ENCODE measurements at regions not wholly inside any gene's neighbourhood (a gene's known extent, or its start where the extent isn't known, plus 50 kb on each side); places are given as distances from the start of the nearest gene placed in this dataset.

GRCh38 chr21:24832961-24833360 is 774.3 kb downstream of the MRPL39 start:
- Histone ChIP-seq H3K4me2 (ENCODE audit: low read length) (no peak overlapping the region), H3K9me3 (ENCODE audit: insufficient read depth, low read length) (no peaks in the 10 kb centered on the region), H4K20me1 (ENCODE audit: insufficient read depth, low read length) (no peaks in the 10 kb centered on the region), H3K27me3 (ENCODE audit: low read depth, low read length) (no peaks in the 10 kb centered on the region), H3K36me3 (replicated peaks; ENCODE audit: low read depth, low read length) (no peaks in the 10 kb centered on the region), H3K4me3 (ENCODE audit: low read length) (no peak overlapping the region), H3K79me2 (ENCODE audit: low read length) (no peaks in the 10 kb centered on the region), H3K27ac (ENCODE audit: low read length) (no peak overlapping the region), H3K4me1 (ENCODE audit: low read length) (no peaks in the 10 kb centered on the region), H3K9ac (ENCODE audit: low read length) (no peak overlapping the region), H2AFZ (ENCODE audit: low read depth, low read length) (no peak overlapping the region)
- TF ChIP-seq CTCF (IDR thresholded peaks at IDR 0.05; ENCODE audit: low read depth, low read length) (no peak), EZH2phosphoT487 (IDR thresholded peaks at IDR 0.05; ENCODE audit: low read depth) (no peak)

- no peak overlapping the region for H2AFZ ChIP-seq (ENCODE audit: low read depth, low read length)
- no peaks in the 10 kb centered on the region for H3K27me3 ChIP-seq (ENCODE audit: low read depth, low read length)
- no peaks in the 10 kb centered on the region for H3K4me1 ChIP-seq (ENCODE audit: low read length)
- H3K9me3 ChIP-seq (ENCODE audit: insufficient read depth, low read length): no peaks in the 10 kb centered on the region
- H3K27ac ChIP-seq (ENCODE audit: low read length): no peak overlapping the region
- no peaks in the 10 kb centered on the region for H3K36me3 ChIP-seq (replicated peaks; ENCODE audit: low read depth, low read length)
- H3K4me3 ChIP-seq (ENCODE audit: low read length): no peak overlapping the region
- TF ChIP-seq EZH2phosphoT487 (IDR thresholded peaks at IDR 0.05; ENCODE audit: low read depth) (no peak), CTCF (IDR thresholded peaks at IDR 0.05; ENCODE audit: low read depth, low read length) (no peak)
- no peak overlapping the region for H3K9ac ChIP-seq (ENCODE audit: low read length)
- no peaks in the 10 kb centered on the region for H4K20me1 ChIP-seq (ENCODE audit: insufficient read depth, low read length)
- no peak overlapping the region for H3K4me2 ChIP-seq (ENCODE audit: low read length)
- H3K79me2 ChIP-seq (ENCODE audit: low read length): no peaks in the 10 kb centered on the region
Measured at GRCh38 chr21:24829397-24829796, 777.9 kb downstream of the MRPL39 start.

- Histone ChIP-seq H3K4me2 (ENCODE audit: low read length) (no peak overlapping the region), H3K36me3 (replicated peaks; ENCODE audit: low read depth, low read length) (no peaks in the 10 kb centered on the region), H3K27me3 (ENCODE audit: low read depth, low read length) (no peaks in the 10 kb centered on the region), H3K4me3 (ENCODE audit: low read length) (no peak overlapping the region), H3K79me2 (ENCODE audit: low read length) (no peaks in the 10 kb centered on the region), H3K27ac (ENCODE audit: low read length) (no peak overlapping the region), H3K9ac (ENCODE audit: low read length) (no peak overlapping the region), H3K4me1 (ENCODE audit: low read length) (no peaks in the 10 kb centered on the region), H4K20me1 (ENCODE audit: insufficient read depth, low read length) (no peaks in the 10 kb centered on the region), H3K9me3 (ENCODE audit: insufficient read depth, low read length) (no peaks in the 10 kb centered on the region), H2AFZ (ENCODE audit: low read depth, low read length) (no peak overlapping the region)
- no peak for TF ChIP-seq CTCF (IDR thresholded peaks at IDR 0.05; ENCODE audit: low read depth, low read length)
- no peak for TF ChIP-seq EZH2phosphoT487 (IDR thresholded peaks at IDR 0.05; ENCODE audit: low read depth)
Measured at GRCh38 chr21:24826822-24827221, 780.5 kb downstream of the MRPL39 start.

GRCh38 chr21:24825348-24825747 is 781.9 kb downstream of the MRPL39 start:
- H3K27me3 ChIP-seq (ENCODE audit: low read depth, low read length): no peaks in the 10 kb centered on the region
- H3K9ac ChIP-seq (ENCODE audit: low read length): no peak overlapping the region
- H3K36me3 ChIP-seq (replicated peaks; ENCODE audit: low read depth, low read length): no peaks in the 10 kb centered on the region
- H2AFZ ChIP-seq (ENCODE audit: low read depth, low read length): no peak overlapping the region
- H4K20me1 ChIP-seq (ENCODE audit: insufficient read depth, low read length): no peaks in the 10 kb centered on the region
- H3K4me2 ChIP-seq (ENCODE audit: low read length): no peak overlapping the region
- H3K27ac ChIP-seq (ENCODE audit: low read length): no peak overlapping the region
- no peaks in the 10 kb centered on the region for H3K79me2 ChIP-seq (ENCODE audit: low read length)
- no peaks in the 10 kb centered on the region for H3K9me3 ChIP-seq (ENCODE audit: insufficient read depth, low read length)
- no peaks in the 10 kb centered on the region for H3K4me1 ChIP-seq (ENCODE audit: low read length)
- TF ChIP-seq EZH2phosphoT487 (IDR thresholded peaks at IDR 0.05; ENCODE audit: low read depth) (no peak), CTCF (IDR thresholded peaks at IDR 0.05; ENCODE audit: low read depth, low read length) (no peak)
- H3K4me3 ChIP-seq (ENCODE audit: low read length): no peak overlapping the region

All from OCI-LY3 (cell line).